H1 (cell line): ENCODE measurements at regions not wholly inside any gene's neighbourhood (a gene's known extent, or its start where the extent isn't known, plus 50 kb on each side); places are given as distances from the start of the nearest gene placed in this dataset.
"Not testable (repeated sequence)": the region's sequence is repeated elsewhere in the genome, so short reads cannot be mapped to it uniquely, and the experiment has no call there.

Source experiments
- ATF2 ChIP-seq: IDR thresholded peaks from 2 replicates; pipeline ENCODE4 v1.6.1; 2012; ENCODE audit warnings: low read length, inconsistent platforms
- MAX ChIP-seq: IDR thresholded peaks from 2 replicates; pipeline ENCODE4 v1.6.1; 2012; ENCODE audit warnings: inconsistent platforms
- POLR2AphosphoS5 ChIP-seq: IDR thresholded peaks from 2 replicates; pipeline ENCODE4 v1.6.1; 2011; ENCODE audit warnings: low read depth, low read length
- SP2 ChIP-seq: IDR thresholded peaks from 2 replicates; pipeline ENCODE4 v1.6.1; 2012; ENCODE audit warnings: mild to moderate bottlenecking, low read length, inconsistent platforms
- TBP ChIP-seq: IDR thresholded peaks from 2 replicates; pipeline ENCODE4 v1.6.1; 2011; ENCODE audit warnings: low read depth, low read length, improper control_type of control experiment

DNA sequence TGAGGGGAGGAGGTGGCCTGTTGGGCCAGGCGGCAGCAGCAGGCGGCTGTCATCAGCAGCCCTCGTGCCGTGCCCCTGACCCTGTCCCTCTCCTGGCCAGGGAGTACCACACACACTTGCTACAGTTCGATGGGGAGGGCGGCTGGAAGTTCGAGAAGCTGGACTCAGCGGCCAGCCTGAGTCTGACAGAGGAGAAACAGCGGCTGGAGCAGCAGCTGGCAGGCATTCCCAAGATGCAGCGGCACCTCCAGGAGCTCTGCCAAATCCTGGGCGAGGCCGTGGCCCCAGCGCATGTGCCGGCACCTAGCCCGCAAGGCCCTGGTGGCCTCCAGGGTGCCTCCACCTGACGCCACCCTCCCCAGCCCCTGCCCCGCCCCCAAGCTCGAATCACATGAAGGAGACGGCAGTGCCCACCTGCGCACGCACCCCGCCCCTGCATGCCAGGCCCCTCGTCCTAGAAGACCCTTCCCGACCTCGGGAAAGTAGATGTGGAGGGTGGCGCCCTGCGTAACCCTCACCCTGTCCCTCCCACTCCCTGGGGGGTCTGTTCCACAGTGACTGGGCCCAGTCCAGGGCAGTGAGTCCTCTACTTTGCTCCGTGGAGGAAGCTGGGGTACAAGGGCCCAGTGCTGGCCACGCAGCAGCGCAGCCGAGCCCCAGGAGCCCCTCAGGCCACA lies 201.9 kb downstream of the CCT8L2 start:
- TF ChIP-seq ATF2, SP2, MAX, POLR2AphosphoS5, TBP: not testable (repeated sequence)
